LHCN-M2 (cell line): ENCODE measurements at regions not wholly inside any gene's neighbourhood (a gene's known extent, or its start where the extent isn't known, plus 50 kb on each side); places are given as distances from the start of the nearest gene placed in this dataset.

ENCODE experiments used
- DNase-seq: peaks from one replicate; pipeline ENCODE4 v3.0.0-alpha.2; 2012; ENCODE audit warnings: low read depth

- DNase-seq, result no peak
Measured at GRCh38 chr2:118667348-118667747, 180.1 kb downstream of the EN1 start.

- DNase-seq, result no peak
Measured at GRCh38 chr2:118665784-118666529, 181.5 kb downstream of the EN1 start.

GRCh38 chr2:118661179-118661578 lies 186.3 kb downstream of the EN1 start:
- DNase-seq, result no peak

- no peak for DNase-seq
Measured at GRCh38 chr2:118658596-118659198, 188.8 kb downstream of the EN1 start.

- no peak for DNase-seq
Measured at GRCh38 chr2:118657466-118657865, 190.0 kb downstream of the EN1 start.

GRCh38 chr2:118654945-118655344 lies 192.5 kb downstream of the EN1 start:
- DNase-seq, result no peak

GRCh38 chr2:118650327-118650726 lies 197.1 kb downstream of the EN1 start:
- DNase-seq, result no peak

- DNase-seq, result no peak
Measured at GRCh38 chr2:118645876-118646275, 201.6 kb downstream of the EN1 start.

GRCh38 chr2:118644190-118644589 lies 203.3 kb downstream of the EN1 start:
- no peak for DNase-seq

- peak; percentile 27 for DNase-seq
Measured at GRCh38 chr2:118643294-118643693, 204.2 kb downstream of the EN1 start.

GRCh38 chr2:118642501-118642900 lies 204.9 kb downstream of the EN1 start:
- DNase-seq, result no peak

GRCh38 chr2:118641711-118642110 lies 205.7 kb downstream of the EN1 start:
- DNase-seq, result no peak

GRCh38 chr2:118639371-118639770 lies 208.1 kb downstream of the EN1 start:
- DNase-seq, result no peak

- DNase-seq, result no peak
Measured at GRCh38 chr2:118638453-118638852, 209.0 kb downstream of the EN1 start.

- no peak for DNase-seq
Measured at GRCh38 chr2:118635891-118636290, 211.6 kb downstream of the EN1 start.

- no peak for DNase-seq
Measured at GRCh38 chr2:118634876-118635275, 212.6 kb downstream of the EN1 start.

- DNase-seq, result no peak
Measured at GRCh38 chr2:118633371-118634018, 214.0 kb downstream of the EN1 start.

GRCh38 chr2:118632921-118633320 lies 214.5 kb downstream of the EN1 start:
- no peak for DNase-seq

GRCh38 chr2:118627156-118627555 lies 220.3 kb downstream of the EN1 start:
- DNase-seq, result no peak

GRCh38 chr2:118622913-118623312 lies 224.5 kb downstream of the EN1 start:
- no peak for DNase-seq

GRCh38 chr2:118622108-118622507 lies 225.3 kb downstream of the EN1 start:
- DNase-seq, result no peak

GRCh38 chr2:118618279-118618678 lies 229.2 kb downstream of the EN1 start:
- DNase-seq, result no peak

- DNase-seq, result no peak
Measured at GRCh38 chr2:118616432-118616831, 231.0 kb downstream of the EN1 start.
